HS-5 (cell line): ENCODE measurements at regions not wholly inside any gene's neighbourhood (a gene's known extent, or its start where the extent isn't known, plus 50 kb on each side); places are given as distances from the start of the nearest gene placed in this dataset.

Source experiments
- DNase-seq: peaks from one replicate; pipeline ENCODE4 v3.0.0-alpha.2; 2012; ENCODE audit warnings: low read depth

DNA sequence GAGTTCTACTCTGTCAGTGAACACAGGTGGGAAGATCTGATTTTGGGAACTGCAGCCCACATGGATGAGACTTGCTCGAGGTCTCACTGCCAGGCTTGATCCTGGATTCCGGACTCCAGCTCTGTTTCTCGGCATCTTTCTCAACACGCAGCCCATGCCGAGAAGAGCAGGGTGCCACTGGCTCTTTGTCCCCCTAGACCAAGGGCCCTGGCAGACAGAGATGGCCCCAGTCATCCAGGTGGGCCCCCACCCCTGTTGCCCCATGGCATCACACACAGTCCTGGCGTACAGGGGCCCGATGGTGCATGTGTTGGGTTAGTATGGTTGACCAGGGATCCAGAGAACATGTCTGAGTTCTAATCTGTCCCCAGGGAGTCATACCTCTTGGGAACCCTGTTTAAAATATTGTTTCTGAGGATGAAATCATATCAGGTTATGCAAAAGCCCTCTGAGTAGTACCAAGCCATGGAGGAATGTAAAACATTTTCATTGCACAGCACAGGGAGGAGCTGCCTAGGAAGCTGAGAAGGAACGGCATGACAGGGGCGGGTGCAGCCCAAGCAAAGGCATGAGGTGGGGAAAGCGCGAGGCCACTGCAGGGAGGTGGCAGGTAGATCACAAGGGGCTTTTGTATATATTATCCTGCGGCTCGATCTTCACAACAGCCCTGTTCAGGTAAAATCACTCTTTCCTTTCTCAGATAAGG lies 320.6 kb downstream of the UACA start:
- no peak for DNase-seq

DNA sequence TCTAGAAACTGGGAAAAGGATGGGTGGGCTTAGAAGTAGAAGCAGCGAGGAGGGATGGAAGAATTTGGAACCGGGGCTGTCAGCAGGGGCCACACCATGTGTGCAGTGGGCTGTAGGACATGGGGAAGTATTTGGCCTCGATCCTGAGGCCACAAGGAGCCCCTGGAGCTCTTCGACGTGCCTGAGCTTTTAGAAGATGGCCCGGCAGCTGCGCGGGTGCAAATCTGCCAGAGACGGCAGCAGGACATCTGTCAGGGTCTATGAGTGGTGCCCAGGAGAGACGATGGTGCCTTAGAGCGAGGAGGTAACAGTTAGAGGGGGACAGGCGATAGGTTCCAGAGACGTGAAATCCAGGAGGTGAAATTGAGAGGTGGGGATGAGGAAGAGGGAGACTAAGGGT lies 321.1 kb downstream of the UACA start:
- DNase-seq = no peak

DNA sequence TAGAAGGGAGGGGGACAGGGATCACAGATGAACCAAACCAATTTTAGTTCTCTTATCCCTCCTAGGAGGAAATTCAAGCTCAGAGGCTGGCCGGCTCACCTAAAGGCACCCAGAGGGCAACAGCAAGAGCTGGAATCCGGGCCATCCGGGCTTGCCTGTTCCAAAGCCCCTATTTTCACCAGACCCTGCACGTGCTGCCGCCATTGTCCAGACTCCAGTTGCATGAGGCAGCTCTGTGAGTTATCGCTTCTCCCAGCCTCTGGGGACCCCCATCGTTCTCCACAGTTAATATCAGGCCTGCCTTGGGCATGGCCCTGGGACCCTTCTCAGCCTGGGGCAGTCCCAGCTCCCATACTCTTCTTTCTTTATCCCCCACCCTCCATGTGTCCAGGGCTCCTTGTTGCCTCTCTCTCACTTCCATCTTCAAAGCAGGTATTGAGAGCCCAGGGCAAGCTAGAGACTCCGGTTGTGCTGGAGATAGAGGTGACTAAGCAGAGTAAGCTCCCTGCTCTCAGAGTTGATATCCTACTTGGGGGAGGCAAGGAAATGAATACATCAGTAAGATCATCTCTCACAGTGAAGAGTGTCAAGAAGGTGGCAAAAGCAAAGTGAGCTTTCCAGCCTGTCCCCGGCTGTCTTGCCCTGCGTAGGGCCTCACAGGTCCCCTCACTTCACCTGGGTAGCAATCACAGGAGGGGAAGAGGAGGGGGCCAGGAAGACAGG lies 322.8 kb downstream of the UACA start:
- no peak for DNase-seq

DNA sequence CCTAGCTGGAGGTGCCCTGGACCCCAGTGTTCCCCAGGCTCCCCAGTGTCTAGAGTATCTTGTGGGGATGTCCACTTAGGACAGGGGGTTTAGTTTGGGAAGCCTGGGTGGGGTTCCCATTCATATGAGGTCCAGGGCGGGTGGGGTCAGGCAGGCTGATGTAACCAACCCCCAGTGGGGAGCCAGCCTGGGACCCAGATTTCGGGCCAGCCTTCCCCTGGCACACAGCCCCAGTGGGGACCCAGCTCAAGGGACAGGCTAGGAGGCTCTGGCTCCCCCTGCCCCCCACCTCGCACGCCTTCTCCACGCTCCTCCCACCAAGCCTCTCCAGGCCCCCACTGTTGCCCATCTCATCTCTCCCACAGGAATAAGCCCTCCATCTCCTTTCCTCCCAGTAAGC lies 323.5 kb downstream of the UACA start:
- DNase-seq = no peak

DNA sequence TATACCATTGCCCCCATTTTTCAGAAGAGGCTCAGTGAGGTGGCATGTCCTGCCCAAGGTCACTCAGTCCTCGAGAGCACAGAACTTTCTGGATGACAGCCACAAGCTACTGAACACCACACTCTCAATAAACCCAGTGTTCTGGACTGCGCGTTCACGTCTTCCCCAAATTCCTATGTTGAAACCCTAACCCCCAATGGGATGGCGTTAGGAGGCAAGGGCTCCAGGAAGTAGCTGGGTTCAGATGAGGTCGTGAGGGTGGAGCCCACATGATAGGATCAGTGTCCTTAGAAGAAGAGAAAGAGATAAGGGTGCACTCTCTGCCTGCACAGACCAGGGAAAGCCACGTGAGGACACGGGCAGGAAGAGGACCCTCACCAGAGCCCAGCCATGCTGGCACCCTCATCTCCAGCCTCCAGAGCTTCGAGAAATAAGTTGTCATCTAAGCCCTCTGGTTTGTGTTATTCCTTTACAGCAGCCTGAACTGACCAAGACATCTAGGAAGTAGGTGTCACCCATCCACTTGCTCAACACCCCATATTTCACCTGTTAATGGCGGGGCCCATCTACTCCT lies 324.0 kb downstream of the UACA start:
- no peak for DNase-seq

DNA sequence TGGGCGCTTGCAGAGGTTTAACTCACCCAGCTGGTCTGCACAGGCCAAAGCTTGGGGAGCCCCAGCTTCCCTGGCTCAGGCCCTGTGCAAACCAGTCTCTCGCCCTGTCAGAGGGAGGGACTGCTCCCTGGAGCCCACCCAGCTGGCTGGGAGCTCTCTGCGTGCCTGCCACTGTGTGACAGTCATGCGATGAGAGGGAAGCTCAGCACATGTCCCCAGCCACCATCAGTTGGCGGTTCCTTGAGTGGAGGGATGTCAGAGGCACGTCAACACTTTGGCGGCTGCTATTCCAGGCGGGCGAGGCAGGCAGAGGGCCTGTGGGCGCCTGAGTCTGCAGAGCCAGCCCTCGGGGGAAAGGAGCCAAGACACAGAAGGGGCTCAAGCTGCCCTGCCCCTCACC lies 324.6 kb downstream of the UACA start:
- DNase-seq = no peak

DNA sequence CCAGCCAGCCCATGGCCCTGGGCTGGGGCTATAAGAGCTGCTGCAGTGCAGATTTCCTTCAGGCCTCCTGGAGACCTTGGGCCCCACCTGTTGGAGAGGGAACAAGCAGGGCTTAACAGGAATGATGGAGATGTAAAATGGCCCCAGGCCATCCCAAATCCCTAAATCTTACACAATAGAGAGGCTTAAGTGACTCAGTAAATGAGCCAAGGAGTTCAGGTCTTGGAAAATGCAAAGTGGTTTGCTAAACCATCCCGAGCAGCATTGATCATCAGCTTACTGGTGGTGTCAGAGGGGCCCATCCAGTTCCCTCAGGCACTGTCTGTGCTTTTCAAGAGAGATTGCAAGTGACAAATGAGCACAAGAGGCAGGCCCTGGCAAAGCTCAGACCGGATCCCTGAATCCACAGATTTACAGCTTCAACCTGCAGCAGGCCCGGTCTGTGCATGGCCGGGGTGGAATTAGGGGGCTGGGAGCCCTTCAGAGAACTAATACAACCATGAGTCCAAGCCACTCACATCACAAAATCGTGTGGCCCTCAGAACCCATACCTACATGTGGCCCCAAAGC lies 325.4 kb downstream of the UACA start:
- no peak for DNase-seq

DNA sequence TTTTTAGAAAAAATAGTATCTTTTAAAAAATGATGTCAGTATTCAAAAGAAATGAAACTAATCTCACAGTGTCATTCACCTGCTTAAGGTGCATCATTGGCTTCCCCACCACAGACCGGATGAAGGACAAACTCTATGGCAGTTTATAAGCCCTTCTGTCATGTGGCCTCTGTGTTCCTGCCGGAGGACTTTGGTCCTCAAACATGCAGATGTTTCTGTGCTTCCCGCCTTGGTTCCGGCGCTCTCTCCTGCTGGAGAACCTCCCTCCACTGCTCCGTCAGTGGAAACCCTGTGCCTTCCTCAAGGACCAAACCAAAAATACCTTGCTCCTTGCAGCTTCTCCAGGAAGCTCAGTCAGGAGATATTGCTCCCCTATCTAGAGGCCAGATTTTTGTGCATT lies 326.3 kb downstream of the UACA start:
- no peak for DNase-seq

DNA sequence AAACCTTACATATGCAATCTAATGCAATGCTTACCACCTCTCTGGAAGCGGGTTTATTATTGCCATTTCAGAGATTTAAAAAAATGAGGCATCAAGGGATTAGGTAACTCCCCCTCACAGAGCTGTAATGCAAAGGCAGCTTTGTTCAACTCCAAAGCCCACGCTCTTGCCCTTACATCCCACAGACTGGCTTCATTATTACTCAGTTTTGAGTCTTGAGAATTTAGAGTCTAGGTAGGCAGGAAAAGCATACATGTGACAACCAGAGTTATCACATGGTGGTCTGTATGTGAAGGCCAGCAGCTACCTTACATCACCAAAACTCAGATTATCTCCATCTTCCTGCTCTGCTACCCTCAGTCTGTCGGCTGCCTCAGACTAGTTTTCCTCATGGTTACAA lies 326.9 kb downstream of the UACA start:
- no peak for DNase-seq

DNA sequence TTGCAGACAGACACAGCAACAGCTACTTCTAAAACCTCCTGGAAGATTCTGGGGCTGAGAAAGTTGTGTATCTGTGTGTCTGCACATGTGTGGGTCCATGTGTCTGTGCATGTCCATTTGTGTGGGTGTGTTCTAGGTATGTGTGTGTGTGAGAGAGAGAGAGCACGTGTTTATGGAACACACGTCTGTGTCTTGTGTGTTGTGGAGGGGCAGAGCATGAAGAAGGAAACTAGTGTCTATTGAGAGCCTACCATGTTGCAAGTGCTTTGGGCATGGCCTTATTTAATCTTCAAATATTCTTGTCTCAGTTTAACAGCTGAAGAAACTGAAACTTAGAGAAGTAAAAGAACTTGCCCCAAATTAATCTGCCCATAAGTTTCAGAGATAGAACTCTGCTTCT lies 327.5 kb downstream of the UACA start:
- DNase-seq = no peak

DNA sequence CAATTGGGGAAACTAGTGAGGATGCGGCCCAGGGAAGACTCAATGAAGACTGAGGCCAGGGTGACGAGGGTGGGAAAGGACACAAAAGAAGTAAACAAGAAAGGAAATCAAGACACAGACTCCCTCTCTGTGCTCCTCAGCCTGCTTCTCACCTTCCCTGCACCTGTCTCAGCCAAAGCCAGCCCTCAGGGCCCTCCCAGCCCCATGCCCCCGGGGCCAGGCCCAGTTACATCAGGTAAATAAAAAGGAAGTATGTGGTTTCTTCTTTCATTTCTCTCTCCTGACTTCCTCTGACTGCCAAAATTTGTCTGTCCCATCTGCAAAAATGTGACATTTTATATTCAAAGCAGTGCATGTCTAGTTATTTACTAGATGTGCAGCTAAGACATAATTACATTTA lies 328.0 kb downstream of the UACA start:
- DNase-seq = no peak

DNA sequence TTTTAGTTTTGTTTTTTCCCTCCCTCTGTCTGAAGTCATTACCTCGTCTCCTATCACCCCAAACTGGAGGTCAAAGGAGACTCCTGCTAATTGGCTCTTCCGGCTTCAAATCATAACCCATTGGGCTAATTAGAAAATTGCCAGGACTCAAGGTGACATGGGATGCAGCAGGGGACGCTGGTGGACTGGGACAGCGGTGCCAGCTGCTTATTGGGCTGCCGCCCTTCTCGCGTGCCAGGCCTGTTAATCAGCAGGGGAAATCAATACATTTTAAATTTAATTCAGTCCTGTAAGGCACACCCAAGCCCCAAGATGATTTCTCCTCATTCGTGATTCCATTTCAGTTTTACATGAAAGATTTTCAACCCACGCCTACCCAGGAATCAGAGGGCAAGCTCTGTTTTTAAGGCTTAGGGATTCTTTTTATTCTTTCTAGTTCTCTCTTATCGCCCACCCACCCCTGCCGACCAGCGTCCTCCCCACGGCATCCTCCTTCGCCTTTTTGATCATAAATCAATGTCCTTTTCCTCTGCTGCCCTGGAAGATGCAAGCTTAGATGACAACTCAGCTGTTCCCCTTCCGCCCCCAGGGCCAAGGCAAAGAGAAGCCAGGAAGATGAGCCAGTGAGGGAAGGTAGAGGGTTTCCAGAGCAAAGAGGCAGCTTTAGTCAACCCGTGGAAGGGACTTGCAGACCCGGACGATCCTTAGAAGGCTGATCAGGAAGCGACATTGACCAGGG lies 329.6 kb downstream of the UACA start:
- DNase-seq = no peak

DNA sequence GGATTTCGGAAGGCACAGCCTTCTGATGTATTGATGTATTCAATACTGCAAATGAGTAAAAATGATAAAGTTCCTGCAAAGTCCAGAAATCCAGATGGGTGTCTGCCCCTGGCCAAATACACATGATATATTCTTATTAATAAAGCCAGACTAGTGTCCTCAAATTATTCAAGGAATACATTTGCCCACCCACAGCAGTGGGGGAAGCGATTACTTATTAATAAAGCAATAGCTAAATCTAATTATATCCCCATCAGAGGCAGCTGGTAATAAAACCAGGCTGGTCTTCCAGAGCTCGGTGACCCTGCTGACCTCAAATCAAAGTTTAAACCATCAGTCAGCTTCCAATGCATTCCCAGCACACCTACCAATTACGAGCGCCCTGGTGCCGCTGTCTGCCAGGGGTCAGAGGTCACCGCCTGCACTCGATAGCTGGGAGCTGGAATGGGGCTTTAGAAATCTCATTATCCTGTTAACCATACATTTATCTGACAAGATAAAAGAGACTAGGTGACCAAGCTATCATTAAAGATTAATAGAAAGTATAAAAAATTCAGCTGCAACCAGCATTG lies 330.3 kb downstream of the UACA start:
- no peak for DNase-seq

DNA sequence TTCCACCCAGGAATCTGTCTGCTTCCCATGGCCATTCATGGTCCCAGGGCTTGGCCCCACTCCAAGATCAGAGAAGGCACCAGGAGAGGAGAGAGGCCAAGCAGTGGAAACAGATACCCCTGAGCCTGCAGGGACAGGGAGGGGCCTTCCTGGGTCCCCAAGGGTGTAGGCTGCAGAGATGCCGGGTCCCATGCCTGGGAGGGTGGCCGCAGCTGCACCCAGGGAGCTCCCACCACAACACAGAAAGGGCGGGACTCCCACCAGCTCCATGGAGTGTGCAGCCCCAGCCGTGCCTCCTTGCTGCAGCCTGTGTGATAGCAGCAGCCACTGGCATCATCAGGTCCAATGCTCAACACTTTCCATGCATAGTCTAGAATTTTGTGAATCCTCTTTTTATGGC lies 331.5 kb downstream of the UACA start:
- no peak for DNase-seq

DNA sequence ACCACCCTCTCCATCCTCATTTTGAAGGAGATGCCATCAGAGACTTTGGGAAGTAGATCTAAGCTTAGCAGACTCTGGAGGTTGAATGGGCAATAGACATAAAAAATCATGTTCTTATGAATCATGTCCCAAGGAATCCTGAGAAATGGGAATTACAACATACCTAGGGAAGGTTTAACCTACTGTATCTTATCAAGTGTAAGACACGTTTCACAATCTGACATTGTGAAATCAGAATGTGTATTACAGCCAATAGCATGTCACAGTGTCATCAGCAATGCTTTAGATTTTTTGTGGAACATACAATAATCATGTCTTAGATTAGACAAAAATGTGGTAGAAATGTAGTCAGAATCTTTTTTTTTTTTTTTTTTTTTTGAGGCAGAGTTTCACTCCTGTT lies 332.4 kb upstream of the TLE3 start:
- peak; percentile 87 for DNase-seq

DNA sequence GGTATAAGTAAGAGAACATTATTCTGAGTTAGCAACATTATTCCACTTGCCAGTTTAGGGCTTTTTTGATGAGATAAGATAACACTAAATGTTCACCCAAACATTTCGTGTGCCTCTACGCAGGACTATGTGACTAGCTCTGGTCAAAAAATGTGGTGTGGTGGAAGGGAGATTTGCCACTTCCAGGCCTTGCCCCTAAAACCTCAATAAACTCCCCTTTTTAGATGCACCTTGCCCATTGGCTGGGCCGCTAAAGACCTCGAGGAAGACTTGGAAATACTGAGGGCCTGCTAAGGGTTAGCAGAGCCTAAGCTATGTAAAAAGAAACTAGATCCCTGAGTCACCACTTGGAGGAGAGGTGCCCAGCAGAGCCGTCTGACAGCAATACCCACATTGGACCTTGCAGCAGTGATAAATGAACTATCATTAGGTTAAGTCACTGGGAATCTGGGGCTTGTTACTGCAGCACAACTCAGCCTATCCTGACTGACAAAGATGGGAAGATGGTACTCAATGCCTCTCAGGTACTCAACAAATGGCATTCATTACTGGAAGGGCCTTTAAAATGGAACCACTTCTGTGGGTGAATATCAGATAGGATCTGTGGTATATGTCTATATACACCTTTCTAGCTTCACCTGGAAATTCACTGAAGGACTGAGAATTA lies 331.5 kb upstream of the TLE3 start:
- DNase-seq = no peak

DNA sequence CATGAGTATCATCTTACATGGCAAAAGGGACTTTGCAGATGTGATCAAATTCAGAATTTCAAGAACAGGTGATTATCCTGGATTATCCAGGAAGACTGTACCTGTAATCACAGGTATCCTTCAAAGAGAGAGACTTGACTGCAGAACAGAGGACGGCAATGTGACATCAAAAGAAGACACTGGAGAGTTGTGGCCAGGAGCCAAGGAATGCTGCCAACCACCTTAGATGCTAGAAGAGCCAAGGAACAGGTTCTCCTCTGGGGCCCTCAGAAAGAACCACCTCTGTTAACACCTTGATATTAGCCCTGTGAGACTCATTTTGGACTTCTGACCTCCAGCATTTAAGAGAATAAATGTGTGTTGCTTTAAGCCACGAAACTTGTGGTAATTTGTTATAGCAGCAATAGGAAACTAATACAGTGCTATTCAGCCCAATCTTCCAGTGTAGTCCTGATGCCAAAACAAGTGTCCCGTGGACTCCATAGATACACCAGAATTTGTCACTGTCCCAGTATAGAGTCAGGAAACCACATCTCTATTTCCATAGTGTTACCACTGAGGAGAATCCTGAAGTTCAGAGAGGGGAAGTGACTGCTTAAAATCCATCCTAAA lies 330.6 kb upstream of the TLE3 start:
- no peak for DNase-seq

DNA sequence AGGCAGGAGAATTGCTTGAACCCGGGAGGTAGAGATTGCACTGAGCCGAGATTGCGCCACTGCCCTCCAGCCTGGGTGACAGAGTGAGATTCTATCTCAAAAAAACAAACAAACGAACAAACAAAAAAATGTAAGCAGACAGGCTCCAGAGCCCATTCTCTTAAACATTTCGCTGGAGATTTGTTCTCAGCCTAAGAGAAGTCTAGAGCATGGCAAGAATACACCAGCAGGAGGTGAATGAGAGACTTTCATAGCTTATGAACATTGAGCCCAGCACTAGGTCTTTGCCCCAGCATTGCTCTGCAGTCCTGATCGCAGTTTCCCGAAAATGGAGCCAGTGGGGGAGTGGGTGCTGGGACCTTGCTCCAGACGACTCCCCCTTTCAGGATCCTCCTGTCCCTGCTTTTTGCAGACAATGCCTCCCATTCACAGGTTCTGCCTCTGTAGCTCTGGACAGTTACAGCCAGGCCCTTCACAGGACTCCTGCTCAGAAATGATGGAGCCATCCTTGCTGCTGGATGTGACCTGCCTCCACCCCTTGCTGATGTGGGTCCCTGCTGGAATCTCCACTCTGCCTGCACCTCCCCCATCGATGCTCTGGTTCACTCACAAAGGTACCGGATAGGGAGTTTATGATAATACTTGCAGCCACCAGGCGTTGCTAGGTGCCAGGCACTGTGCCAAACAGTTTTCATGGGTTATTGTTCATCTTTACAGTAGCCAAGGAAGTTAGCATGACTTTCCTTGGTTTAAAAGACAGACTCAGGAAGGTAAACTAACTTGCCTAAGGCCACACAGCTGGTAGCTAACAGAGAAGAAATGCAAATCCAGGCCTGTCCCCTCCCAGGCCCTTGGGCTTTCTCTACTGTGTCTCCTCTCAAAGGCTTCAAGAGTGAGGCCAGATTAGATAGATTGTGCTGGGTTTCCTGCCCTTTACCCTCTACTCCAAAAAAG lies 329.7 kb upstream of the TLE3 start:
- DNase-seq = no peak

DNA sequence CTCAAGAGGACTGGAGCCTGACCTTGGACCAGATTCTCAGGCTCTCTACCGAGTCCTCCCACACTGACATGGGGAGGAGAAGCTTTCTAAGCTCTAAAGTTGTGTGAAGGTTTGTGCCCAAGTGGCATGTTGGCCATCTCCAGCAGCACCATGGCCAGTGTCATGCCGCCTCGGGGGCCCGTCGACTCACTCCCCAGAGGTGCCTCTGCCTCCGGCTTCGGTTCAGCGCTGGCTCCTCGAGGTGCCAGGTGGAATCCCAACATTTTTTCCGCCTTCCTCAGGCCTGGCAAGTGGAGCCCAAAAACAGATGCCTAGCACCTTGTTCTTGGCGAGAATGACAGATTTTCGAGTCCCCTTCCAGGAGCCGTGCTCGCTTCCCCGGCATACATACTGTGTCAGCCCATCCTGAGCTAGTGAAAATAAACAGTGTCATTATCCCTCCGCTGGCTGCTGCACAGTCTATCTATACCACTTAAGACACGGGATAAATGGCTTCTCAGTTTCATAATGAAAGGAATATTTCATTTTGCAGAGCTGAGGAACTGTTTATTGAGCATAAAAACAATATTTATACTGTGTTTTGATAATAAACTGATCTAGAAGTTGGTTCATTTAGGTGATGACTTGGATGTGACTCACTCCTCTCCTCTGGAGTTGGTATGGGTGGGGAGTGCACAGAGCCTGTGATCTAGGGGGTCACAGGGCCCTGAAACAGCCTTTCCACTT lies 328.5 kb upstream of the TLE3 start:
- DNase-seq = no peak
